ENCODE measurements at regions not wholly inside any gene's neighbourhood (a gene's known extent, or its start where the extent isn't known, plus 50 kb on each side); places are given as distances from the start of the nearest gene placed in this dataset.

- Histone ChIP-seq H3K23me2 (ENCODE audit: insufficient read length, low read depth, low read length, poor library complexity, severe bottlenecking) (no peaks in the 10 kb centered on the region), H3K9ac (ENCODE audit: extremely low read depth, insufficient read length, low read length) (no peak overlapping the region), H2AK5ac (ENCODE audit: insufficient read length, low read length) (no peak overlapping the region), H2BK15ac (ENCODE audit: low read depth, low read length) (no peak overlapping the region), H4K91ac (ENCODE audit: insufficient read length, low read depth, low read length) (no peak overlapping the region), H2BK20ac (ENCODE audit: low read depth, low read length, poor library complexity, severe bottlenecking) (no peak overlapping the region), H4K20me1 (ENCODE audit: control insufficient read depth, insufficient read depth, insufficient read length) (no peaks in the 10 kb centered on the region), H3K27ac (ENCODE audit: insufficient read length, low read depth, low read length) (no peak overlapping the region), H3K56ac (ENCODE audit: insufficient read length, low read depth, low read length) (no peak overlapping the region), H3T11ph (ENCODE audit: low read length) (no peak overlapping the region), H3K79me2 (ENCODE audit: insufficient read depth, low read length) (no peaks in the 10 kb centered on the region), H3K9me3 (ENCODE audit: control insufficient read depth, low read depth, low read length) (no peaks in the 10 kb centered on the region), H3K4me2 (ENCODE audit: insufficient read depth, insufficient read length, low read length) (no peak overlapping the region), H3K14ac (ENCODE audit: insufficient read depth, low read length) (no peak overlapping the region), H2AFZ (ENCODE audit: low read length) (no peak overlapping the region), H3K79me1 (ENCODE audit: insufficient read depth, low read depth, low read length, poor library complexity, severe bottlenecking) (no peaks in the 10 kb centered on the region), H2BK5ac (ENCODE audit: insufficient read length, low read length) (no peak overlapping the region), H4K8ac (replicated peaks; ENCODE audit: insufficient read length, low read depth, low read length) (no peak overlapping the region), H4K5ac (ENCODE audit: insufficient read length, low read depth, low read length) (no peak overlapping the region), H3K4me1 (ENCODE audit: insufficient read depth, low read length) (no peaks in the 10 kb centered on the region), H3K18ac (ENCODE audit: insufficient read length, low read depth, low read length) (no peak overlapping the region), H3K23ac (ENCODE audit: insufficient read length, low read depth, low read length) (no peak overlapping the region), H2BK12ac (ENCODE audit: insufficient read length, low read depth, low read length) (no peak overlapping the region), H3K27me3 (ENCODE audit: insufficient read depth, low read length) (no peaks in the 10 kb centered on the region), H2BK120ac (ENCODE audit: low read depth, low read length, poor library complexity, severe bottlenecking) (no peak overlapping the region), H3K4ac (ENCODE audit: low read depth, low read length) (no peak overlapping the region)
- Mint-ChIP-seq H3K27ac (no peak overlapping the region), H3K4me3 (no peak overlapping the region), H3K4me1 (no peaks in the 10 kb centered on the region), H3K27me3 (ENCODE audit: low read depth) (no peaks in the 10 kb centered on the region), H3K9me3 (peaks cover 16 to 32% of the 10 kb centered on the region in 2 experiments; a peak in 4 of 5 replicates), H3K36me3 (ENCODE audit: insufficient read depth in 1 of 3, low read depth in 3 of 3) (peaks cover 0 to 8% (median 2%) of the 10 kb centered on the region in 3 experiments; a peak in 3 of 7 replicates)
- TF ChIP-seq, protein P1, sequence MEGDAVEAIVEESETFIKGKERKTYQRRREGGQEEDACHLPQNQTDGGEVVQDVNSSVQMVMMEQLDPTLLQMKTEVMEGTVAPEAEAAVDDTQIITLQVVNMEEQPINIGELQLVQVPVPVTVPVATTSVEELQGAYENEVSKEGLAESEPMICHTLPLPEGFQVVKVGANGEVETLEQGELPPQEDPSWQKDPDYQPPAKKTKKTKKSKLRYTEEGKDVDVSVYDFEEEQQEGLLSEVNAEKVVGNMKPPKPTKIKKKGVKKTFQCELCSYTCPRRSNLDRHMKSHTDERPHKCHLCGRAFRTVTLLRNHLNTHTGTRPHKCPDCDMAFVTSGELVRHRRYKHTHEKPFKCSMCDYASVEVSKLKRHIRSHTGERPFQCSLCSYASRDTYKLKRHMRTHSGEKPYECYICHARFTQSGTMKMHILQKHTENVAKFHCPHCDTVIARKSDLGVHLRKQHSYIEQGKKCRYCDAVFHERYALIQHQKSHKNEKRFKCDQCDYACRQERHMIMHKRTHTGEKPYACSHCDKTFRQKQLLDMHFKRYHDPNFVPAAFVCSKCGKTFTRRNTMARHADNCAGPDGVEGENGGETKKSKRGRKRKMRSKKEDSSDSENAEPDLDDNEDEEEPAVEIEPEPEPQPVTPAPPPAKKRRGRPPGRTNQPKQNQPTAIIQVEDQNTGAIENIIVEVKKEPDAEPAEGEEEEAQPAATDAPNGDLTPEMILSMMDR (conservative IDR thresholded peaks at IDR 0.05), result no peak
- DNase-seq, result no peak
- WGBS (ENCODE audit: extremely low coverage, insufficient read length, low lambda C conversion rate), result no CpG with 5 or more reads among the region's 1 CpG
Measured at GRCh38 chr5:27876071-27876470, 837.7 kb upstream of the CDH9 start.

Measured in H9 (cell line).